Hepatocyte (in vitro differentiated cells): ENCODE measurements at regions not wholly inside any gene's neighbourhood (a gene's known extent, or its start where the extent isn't known, plus 50 kb on each side); places are given as distances from the start of the nearest gene placed in this dataset.
"Not testable (repeated sequence)": the region's sequence is repeated elsewhere in the genome, so short reads cannot be mapped to it uniquely, and the experiment has no call there.

Experiments used
- CTCF ChIP-seq: fragments of 200-600 bp; sonication (generic); IDR thresholded peaks from 2 replicates; pipeline ENCODE4 v1.5.1; 2016; ENCODE audit warnings: antibody characterized with exemption, mild to moderate bottlenecking; ENCODE audit not compliant: poor library complexity
- EZH2 ChIP-seq: fragments of 200-600 bp; sonication (generic); IDR thresholded peaks from 2 replicates; pipeline ENCODE4 v1.6.1; 2016; ENCODE audit warnings: antibody characterized with exemption, mild to moderate bottlenecking, borderline replicate concordance
- EZH2phosphoT487 ChIP-seq: fragments of 200-600 bp; sonication (generic); IDR thresholded peaks from one replicate; pipeline ENCODE4 v1.6.1; 2018; ENCODE audit warnings: antibody characterized with exemption, mild to moderate bottlenecking, low read depth, moderate library complexity; ENCODE audit not compliant: unreplicated experiment, severe bottlenecking

- TF ChIP-seq CTCF, EZH2, EZH2phosphoT487: not testable (repeated sequence)
These were observed 90.1 kb upstream of the GARIN1A start for GRCh38 chr7:128581825-128582561.
